GM19467 (cell line): ENCODE measurements at regions not wholly inside any gene's neighbourhood (a gene's known extent, or its start where the extent isn't known, plus 50 kb on each side); places are given as distances from the start of the nearest gene placed in this dataset.

Experiments
- ATAC-seq: cut with Tn5 transposase; IDR thresholded peaks from one replicate; pipeline ENCODE4 v1.9.1; 2021; ENCODE audit warnings: mild to moderate bottlenecking, moderate library complexity; ENCODE audit not compliant: unreplicated experiment

- no peak for ATAC-seq
Observed at GRCh38 chr3:80113331-80113730, 345.5 kb upstream of the ROBO1 start.

GRCh38 chr3:80099559-80100066 is 331.8 kb upstream of the ROBO1 start:
- ATAC-seq = no peak

GRCh38 chr3:80097674-80098073 is 329.9 kb upstream of the ROBO1 start:
- no peak for ATAC-seq

- ATAC-seq = no peak
Observed at GRCh38 chr3:80096909-80097308, 329.1 kb upstream of the ROBO1 start.

DNA sequence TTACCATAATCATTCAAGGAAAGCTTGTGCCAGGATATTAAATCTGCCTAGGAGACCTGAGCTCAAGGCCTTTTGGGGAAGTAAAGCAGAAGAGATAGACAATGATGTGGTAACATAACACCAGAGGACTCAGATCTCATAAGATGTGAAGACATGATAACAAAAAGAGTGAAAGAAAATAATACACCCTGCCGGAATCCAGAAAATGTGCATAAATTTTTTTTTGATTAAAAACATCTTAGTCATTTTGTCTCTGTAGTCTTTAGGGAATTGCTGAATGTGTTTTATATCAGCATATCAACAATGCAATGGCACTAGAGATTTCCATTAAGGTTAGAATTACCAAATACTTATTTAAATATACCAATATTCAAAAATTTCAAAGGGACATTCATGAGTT is 326.8 kb upstream of the ROBO1 start:
- no peak for ATAC-seq

GRCh38 chr3:80087767-80088166 is 320.0 kb upstream of the ROBO1 start:
- no peak for ATAC-seq

- ATAC-seq = no peak
Observed at GRCh38 chr3:80086426-80086825, 318.6 kb upstream of the ROBO1 start.

- ATAC-seq = no peak
Observed at GRCh38 chr3:80079886-80080285, 312.1 kb upstream of the ROBO1 start.

DNA sequence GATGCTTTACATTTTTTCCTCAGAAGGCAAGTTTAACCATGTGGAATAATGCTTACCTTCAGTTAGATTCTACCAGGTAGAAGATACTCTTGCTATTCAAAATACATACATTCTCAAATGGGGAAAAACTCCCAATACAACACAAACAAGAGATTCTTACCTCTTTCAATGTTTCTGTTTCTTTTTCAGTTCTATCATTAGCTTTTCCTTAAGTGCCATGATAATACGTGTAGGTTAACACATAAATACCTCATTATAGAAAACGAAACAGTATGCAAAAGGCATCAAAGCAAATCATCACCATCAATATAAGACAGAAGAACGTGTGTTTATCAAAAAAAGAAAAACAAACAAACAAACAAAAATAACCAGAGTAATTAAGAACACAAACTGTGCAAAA is 300.7 kb upstream of the ROBO1 start:
- no peak for ATAC-seq

- no peak for ATAC-seq
Observed at GRCh38 chr3:80063535-80063934, 295.7 kb upstream of the ROBO1 start.

- no peak for ATAC-seq
Observed at GRCh38 chr3:80060664-80061063, 292.9 kb upstream of the ROBO1 start.

DNA sequence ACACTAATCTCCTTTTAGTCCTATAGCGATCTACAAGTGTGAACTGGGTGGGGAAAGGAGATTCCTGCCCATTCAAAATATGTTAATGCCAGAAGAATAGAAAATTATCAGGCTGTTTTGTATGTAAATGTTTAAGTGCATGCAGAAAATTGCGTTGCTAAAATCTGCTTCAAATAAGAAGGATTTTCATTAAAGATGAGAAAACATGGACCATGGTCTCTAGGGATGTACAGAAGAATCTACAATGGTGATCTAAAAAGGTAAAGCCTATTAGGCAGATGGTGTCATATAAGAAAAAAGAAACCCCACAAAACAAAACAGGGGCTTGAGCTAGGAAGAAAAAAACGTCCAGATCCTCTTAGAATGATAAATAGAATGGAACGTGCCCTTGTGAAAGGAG is 287.5 kb upstream of the ROBO1 start:
- ATAC-seq = no peak

DNA sequence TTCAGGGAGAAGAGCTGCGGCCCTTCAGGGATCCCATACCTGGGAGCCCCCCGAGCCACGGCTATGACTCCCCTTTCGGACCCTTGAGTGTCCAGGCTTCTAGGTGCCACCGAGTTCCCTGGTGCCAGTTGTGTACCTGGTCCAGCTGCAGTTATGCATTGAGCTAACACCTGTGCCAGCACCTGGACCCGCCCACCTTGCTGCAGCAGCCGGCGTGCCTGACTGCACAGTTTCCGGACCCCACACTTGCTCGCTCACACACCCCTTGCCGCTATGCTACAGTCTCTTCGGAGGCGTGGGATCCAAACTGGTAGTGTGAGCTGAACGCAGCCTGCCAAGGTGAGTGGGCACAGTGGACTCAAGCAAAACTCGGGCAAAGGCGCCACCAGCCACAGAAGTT is 284.5 kb upstream of the ROBO1 start:
- ATAC-seq = no peak

DNA sequence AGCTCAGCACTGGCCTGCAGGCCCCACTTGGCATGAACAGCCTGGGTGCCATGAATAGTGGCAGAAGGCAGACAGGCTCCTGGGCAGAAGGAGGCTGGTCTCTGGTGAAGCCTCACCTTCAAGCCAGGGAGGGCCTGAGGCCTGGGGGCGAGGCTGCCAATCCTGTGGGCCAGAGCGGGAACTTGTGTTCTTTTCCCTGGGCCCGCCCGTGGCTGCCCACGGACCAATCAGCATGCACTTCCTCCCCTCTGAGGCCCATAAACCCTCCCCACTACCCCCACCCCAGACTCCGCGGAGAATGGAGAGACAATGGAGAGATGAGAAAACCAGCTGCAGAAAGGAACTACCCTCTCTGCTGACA is 283.8 kb upstream of the ROBO1 start:
- no peak for ATAC-seq

GRCh38 chr3:80050826-80051601 is 283.2 kb upstream of the ROBO1 start:
- ATAC-seq = no peak

DNA sequence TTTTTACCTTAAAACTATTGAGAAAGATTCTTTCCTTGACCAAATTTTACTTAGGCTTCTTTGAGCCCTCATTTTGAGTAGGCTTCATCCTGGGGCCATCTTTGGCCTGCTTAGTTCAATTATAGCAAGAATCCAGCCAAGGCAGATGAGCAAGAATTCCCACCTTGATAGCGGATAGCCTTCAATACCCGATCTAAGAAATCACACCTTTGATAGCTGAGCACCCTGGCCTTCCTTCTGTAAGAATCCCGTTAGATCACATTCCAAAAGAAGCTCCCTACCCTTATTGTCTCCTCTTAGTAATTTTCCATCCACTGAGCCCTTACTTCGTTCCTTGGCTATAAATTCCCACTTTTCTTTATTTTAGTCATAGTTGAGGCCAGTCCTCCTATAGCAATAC is 275.4 kb upstream of the ROBO1 start:
- no peak for ATAC-seq

DNA sequence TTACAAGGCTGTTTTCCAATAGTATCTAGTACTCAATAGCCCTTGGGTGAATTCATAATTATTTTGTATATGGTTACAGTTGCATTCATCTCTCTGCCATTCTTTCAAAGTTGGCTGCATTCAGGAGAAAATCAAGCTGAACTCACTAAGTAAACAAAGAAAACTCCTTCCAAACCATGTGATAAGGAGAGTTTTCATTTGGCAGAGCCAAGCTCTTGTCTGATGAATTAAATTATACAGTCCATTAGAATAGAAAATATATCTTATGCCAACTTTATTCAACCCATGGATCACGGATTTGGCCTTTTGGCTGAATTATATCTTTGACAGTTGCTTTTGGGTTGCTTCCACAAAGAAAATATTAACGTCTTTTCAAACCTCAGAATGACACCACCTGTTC is 272.3 kb upstream of the ROBO1 start:
- no peak for ATAC-seq

DNA sequence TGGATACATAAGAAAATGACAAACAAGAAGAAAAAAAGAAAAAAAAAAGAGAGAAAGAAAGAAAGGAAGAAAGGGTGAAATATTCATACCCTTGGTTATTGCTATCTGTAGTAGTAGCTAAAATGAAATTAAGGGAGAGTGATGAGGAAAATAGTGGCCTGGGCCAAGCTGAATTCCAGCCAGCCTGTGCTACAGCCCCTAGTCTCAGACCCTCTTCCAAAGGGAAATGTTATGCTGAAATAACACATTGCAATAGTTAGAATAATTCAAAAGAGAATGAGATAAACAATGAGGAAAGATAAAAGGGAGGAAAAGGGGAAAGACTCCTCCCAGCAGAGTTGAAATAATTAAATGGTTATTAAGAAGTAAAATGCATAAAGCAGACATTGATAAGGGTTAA is 268.4 kb upstream of the ROBO1 start:
- no peak for ATAC-seq

DNA sequence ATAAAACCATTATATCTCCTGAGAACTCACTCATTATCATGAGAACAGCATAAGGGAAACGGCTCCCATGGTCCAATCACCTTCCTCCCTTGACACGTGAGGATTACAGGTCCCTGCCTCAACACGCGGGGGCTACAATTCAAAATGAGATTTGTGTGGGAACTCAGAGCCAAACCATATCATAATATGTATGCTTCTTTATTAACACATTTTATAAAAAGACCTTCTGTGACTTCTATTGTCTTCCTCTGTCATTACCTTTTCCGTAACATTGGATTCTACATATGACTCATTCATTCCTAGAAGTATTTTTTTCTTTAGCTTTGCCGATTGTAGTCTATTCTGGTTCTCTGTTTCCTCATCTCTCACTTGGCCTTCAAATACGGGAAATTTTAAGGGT is 267.2 kb upstream of the ROBO1 start:
- ATAC-seq = no peak

DNA sequence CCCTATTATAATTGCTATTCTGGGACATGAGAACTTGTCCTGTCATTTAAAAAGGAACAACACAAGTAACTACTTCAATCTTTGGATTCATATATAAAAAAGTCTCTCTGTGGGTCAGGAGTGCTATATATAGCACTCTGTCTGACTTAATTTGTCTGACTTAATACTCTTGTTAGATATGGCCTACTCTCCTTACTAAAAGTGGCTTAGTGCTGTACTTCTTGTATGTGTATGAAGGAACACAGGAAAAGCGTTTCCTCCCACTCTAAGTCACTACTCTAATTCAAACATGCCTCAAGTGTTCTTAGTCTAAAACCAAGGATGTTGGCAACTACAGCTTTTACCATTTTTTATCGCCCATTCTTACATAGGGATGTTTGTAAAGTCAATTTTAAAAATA is 255.2 kb upstream of the ROBO1 start:
- ATAC-seq = no peak

- ATAC-seq = no peak
Observed at GRCh38 chr3:80018375-80018774, 250.6 kb upstream of the ROBO1 start.

GRCh38 chr3:80017369-80017768 is 249.6 kb upstream of the ROBO1 start:
- no peak for ATAC-seq

GRCh38 chr3:80014576-80014975 is 246.8 kb upstream of the ROBO1 start:
- ATAC-seq = no peak
